Caco-2 (cell line): ENCODE measurements at regions not wholly inside any gene's neighbourhood (a gene's known extent, or its start where the extent isn't known, plus 50 kb on each side); places are given as distances from the start of the nearest gene placed in this dataset.

Experiments used
- BruUV-seq: library from RNA; stranded (reverse); fragments of 400-500 nt; replicated peaks from 2 replicates; lab custom pipeline; 2021; lab: Mats Ljungman, UMichigan
- CTCF ChIA-PET: fragments of 300-600 bp; sonication (Branson Sonifier 250); formaldehyde crosslinking; loops from one replicate; lab custom pipeline; 2022; ENCODE audit warnings: antibody characterized with exemption; lab: Charles Lee
- POLR2A ChIA-PET: fragments of 300-600 bp; sonication (Branson Sonifier 250); formaldehyde crosslinking; loops from one replicate; lab custom pipeline; 2022; ENCODE audit warnings: antibody characterized with exemption; lab: Charles Lee
- DNase-seq, 2 experiments: peaks; one replicate each; pipeline versions ENCODE4 v3.0.0 to v3.0.0-alpha.2; 2020 to 2022
- H3K27me3 ChIP-seq: replicated peaks from 2 replicates; pipeline ENCODE4 v1.6.0; 2011; ENCODE audit warnings: low read length; ENCODE audit not compliant: control insufficient read depth, insufficient read depth
- H3K36me3 ChIP-seq: 2 replicates; pipeline ENCODE4 v1.5.1; 2011; ENCODE audit warnings: low read length; ENCODE audit not compliant: control insufficient read depth, insufficient read depth
- H3K4me1 ChIP-seq: fragments of 250-450 bp; sonication (Bioruptor Pico); 2 replicates; pipeline ENCODE4 v1.5.1; 2020; ENCODE audit warnings: mild to moderate bottlenecking
- H3K4me3 ChIP-seq: 2 replicates; pipeline ENCODE4 v1.5.1; 2011; ENCODE audit warnings: low read depth, mild to moderate bottlenecking, control low read depth, low read length
- H3K9me3 ChIP-seq: fragments of 250-450 bp; sonication (Bioruptor Pico); 2 replicates; pipeline ENCODE4 v1.5.1; 2020; ENCODE audit warnings: mild to moderate bottlenecking, moderate library complexity
- H3K27ac Mint-ChIP-seq: one replicate; pipeline ENCODE4 v1.8.0; 2022; ENCODE audit warnings: mixed read lengths; ENCODE audit not compliant: unreplicated experiment
- H3K27me3 Mint-ChIP-seq: one replicate; pipeline ENCODE4 v1.8.0; 2022; ENCODE audit warnings: mixed read lengths; ENCODE audit not compliant: insufficient read depth, unreplicated experiment
- H3K36me3 Mint-ChIP-seq: one replicate; pipeline ENCODE4 v1.8.0; 2022; ENCODE audit warnings: mild to moderate bottlenecking, mixed read lengths; ENCODE audit not compliant: insufficient read depth, unreplicated experiment
- H3K4me1 Mint-ChIP-seq: one replicate; pipeline ENCODE4 v1.8.0; 2022; ENCODE audit warnings: low read depth, mixed read lengths; ENCODE audit not compliant: unreplicated experiment
- H3K4me3 Mint-ChIP-seq: one replicate; pipeline ENCODE4 v1.8.0; 2022; ENCODE audit warnings: mild to moderate bottlenecking, moderate library complexity, mixed read lengths; ENCODE audit not compliant: unreplicated experiment
- H3K9me3 Mint-ChIP-seq: one replicate; pipeline ENCODE4 v1.8.0; 2022; ENCODE audit warnings: mixed read lengths; ENCODE audit not compliant: unreplicated experiment
- intact Hi-C: fragments of 100-400 bp; cut with micrococcal nuclease; formaldehyde crosslinking; loops from one replicate; pipeline ENCODE4 v1.10.0; 2022; ENCODE audit not compliant: unreplicated experiment
- TF ChIP-seq, protein P1 (sequence below), 2 experiments: fragments of 200-600 bp in 1 of 2; IDR thresholded peaks; 1 replicate in 1 of 2; 2 replicates in 1 of 2; pipeline versions ENCODE4 v1.5.1 to v1.8.0; 2011 to 2022; ENCODE audit warnings: antibody characterized with exemption in 1 of 2, control low read depth in 1 of 2, inconsistent platforms in 1 of 2, low read depth in 1 of 2, low read length in 1 of 2, mild to moderate bottlenecking in 1 of 2, moderate library complexity in 1 of 2; ENCODE audit not compliant: insufficient read depth in 1 of 2, severe bottlenecking in 1 of 2, unreplicated experiment in 1 of 2

DNA sequence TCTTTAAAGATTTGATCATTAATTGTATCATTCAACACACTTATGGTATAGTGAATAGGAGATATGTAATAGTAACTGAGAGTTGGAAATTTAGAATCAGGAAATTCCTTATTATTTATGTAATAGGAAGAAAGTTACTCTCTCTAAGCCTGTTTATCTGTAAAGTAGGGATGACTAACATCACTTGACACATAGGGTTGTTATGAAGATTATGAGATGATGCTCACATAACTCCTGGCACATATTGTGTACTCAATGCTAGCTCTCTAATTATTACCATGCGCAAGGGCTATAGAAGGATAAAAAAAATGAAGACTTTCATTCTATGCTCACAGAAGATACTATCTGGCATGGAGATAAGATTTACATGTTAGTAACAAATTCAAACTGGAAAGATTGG lies 149.9 kb downstream of the ISOC1 start:
- no peaks in the 10 kb centered on the region for H3K4me1 ChIP-seq
- no peaks in the 10 kb centered on the region for H3K4me1 Mint-ChIP-seq
- no peak overlapping the region for H3K4me3 Mint-ChIP-seq
- no peaks in the 10 kb centered on the region for H3K27me3 ChIP-seq
- H3K36me3 Mint-ChIP-seq, result no peaks in the 10 kb centered on the region
- H3K36me3 ChIP-seq, result no peaks in the 10 kb centered on the region
- TF ChIP-seq, protein P1, sequence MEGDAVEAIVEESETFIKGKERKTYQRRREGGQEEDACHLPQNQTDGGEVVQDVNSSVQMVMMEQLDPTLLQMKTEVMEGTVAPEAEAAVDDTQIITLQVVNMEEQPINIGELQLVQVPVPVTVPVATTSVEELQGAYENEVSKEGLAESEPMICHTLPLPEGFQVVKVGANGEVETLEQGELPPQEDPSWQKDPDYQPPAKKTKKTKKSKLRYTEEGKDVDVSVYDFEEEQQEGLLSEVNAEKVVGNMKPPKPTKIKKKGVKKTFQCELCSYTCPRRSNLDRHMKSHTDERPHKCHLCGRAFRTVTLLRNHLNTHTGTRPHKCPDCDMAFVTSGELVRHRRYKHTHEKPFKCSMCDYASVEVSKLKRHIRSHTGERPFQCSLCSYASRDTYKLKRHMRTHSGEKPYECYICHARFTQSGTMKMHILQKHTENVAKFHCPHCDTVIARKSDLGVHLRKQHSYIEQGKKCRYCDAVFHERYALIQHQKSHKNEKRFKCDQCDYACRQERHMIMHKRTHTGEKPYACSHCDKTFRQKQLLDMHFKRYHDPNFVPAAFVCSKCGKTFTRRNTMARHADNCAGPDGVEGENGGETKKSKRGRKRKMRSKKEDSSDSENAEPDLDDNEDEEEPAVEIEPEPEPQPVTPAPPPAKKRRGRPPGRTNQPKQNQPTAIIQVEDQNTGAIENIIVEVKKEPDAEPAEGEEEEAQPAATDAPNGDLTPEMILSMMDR (IDR thresholded peaks at IDR 0.05; ENCODE audit: insufficient read depth in 1 of 2, low read depth in 1 of 2, low read length in 1 of 2, severe bottlenecking in 1 of 2, unreplicated experiment in 1 of 2), result no peak
- H3K9me3 ChIP-seq, result no peaks in the 10 kb centered on the region
- no peak for DNase-seq
- POLR2A ChIA-PET, result no interaction called here
- no peak overlapping the region for H3K27ac Mint-ChIP-seq
- CTCF ChIA-PET, result no interaction called here
- no peak overlapping the region for H3K4me3 ChIP-seq
- intact Hi-C loops, result no loop called here
- no TSS peak for BruUV-seq
- H3K27me3 Mint-ChIP-seq, result peaks cover 4% of the 10 kb centered on the region
- no peaks in the 10 kb centered on the region for H3K9me3 Mint-ChIP-seq

DNA sequence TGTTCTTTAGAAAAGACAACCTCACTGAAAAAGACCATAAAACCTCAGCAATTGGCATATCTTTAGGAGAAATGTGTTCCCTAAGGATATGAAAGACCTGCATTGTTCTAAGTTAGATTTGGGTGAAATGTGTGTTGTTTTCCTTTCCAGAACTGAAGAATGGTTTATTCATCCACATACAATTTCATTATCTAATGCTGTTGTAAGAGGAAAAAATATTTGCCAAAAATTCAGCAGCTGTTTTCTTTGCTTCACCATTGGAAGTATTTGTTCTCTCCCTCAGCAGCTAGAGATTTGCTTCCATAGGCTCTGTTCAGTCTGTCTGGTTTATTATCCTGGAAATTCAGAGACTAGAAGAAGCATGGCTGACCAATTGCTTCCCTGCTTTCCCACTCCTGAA lies 150.9 kb downstream of the ISOC1 start:
- Mint-ChIP-seq H3K9me3 (no peaks in the 10 kb centered on the region), H3K36me3 (no peaks in the 10 kb centered on the region), H3K4me1 (no peaks in the 10 kb centered on the region), H3K27me3 (peaks cover 4% of the 10 kb centered on the region), H3K4me3 (no peak overlapping the region), H3K27ac (no peak overlapping the region)
- no peaks in the 10 kb centered on the region for H3K9me3 ChIP-seq
- H3K4me3 ChIP-seq, result no peak overlapping the region
- POLR2A ChIA-PET, result no interaction called here
- H3K27me3 ChIP-seq, result no peaks in the 10 kb centered on the region
- no peak for DNase-seq
- TF ChIP-seq, protein P1 (IDR thresholded peaks at IDR 0.05; ENCODE audit: insufficient read depth in 1 of 2, low read depth in 1 of 2, low read length in 1 of 2, severe bottlenecking in 1 of 2, unreplicated experiment in 1 of 2), result no peak
- H3K4me1 ChIP-seq, result no peaks in the 10 kb centered on the region
- intact Hi-C loops, result no loop called here
- BruUV-seq, result no TSS peak
- CTCF ChIA-PET, result no interaction called here
- H3K36me3 ChIP-seq, result no peaks in the 10 kb centered on the region

DNA sequence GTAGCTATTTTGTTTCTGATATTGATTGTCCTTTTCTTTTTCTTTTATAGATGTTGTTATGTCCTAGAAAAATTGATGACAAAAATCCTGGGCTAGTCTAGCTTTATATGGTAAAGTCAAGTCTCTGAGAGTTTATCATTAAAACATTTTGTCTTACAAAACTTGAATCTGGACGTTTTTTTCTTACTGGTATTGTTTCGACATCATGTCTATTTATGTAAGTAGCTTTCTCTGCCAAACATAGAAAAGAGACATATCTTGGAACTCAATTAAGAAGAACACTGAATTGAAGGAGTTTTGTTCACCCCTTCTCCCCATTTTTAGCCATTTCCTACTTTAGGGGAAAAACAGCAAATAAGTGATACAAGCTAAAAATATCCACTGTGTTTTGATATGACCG lies 151.5 kb downstream of the ISOC1 start:
- Mint-ChIP-seq H3K9me3 (no peaks in the 10 kb centered on the region), H3K27me3 (peaks cover 4% of the 10 kb centered on the region), H3K27ac (no peak overlapping the region), H3K4me1 (no peaks in the 10 kb centered on the region), H3K36me3 (no peaks in the 10 kb centered on the region), H3K4me3 (no peak overlapping the region)
- CTCF ChIA-PET, result no interaction called here
- POLR2A ChIA-PET, result no interaction called here
- Histone ChIP-seq H3K4me1 (no peaks in the 10 kb centered on the region), H3K4me3 (no peak overlapping the region), H3K27me3 (no peaks in the 10 kb centered on the region), H3K36me3 (no peaks in the 10 kb centered on the region), H3K9me3 (no peaks in the 10 kb centered on the region)
- intact Hi-C loops, result no loop called here
- no TSS peak for BruUV-seq
- no peak for DNase-seq
- TF ChIP-seq, protein P1 (IDR thresholded peaks at IDR 0.05; ENCODE audit: insufficient read depth in 1 of 2, low read depth in 1 of 2, low read length in 1 of 2, severe bottlenecking in 1 of 2, unreplicated experiment in 1 of 2), result no peak
